ENCODE measurements at regions not wholly inside any gene's neighbourhood (a gene's known extent, or its start where the extent isn't known, plus 50 kb on each side); places are given as distances from the start of the nearest gene placed in this dataset.
A peak's percentile ranks its signal among the peaks of the same experiment; 100 is the strongest.

DNA sequence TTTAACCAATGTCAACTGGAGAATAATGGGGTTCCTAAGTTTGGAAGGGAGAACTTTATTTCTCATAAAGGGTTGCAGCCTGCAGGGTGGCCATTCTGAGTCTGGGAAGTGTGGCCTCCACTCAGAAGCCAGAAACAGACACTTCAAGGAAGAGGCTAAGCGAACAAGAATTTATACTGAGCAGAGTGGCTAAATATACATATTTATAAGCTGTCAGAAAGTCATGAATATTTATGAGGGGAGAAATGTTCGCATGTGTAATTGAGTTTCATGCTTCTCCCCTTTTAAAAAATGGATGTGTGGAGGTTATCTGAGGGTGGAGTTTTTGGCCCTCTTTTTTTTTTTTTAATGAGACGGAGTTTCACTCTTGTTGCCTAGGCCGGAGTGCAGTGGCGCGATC is 78.1 kb upstream of the PLAC8 start:
- FAIRE-seq (no peak), DNase-seq (ENCODE audit: insufficient read length) (no peak)
- TF ChIP-seq POLR2A (IDR thresholded peaks at IDR 0.05; ENCODE audit: low read depth, low read length) = no peak
- no peak for TF ChIP-seq TAF1 (IDR thresholded peaks at IDR 0.05; ENCODE audit: borderline replicate concordance, low read depth, low read length)
- TF ChIP-seq POLR2AphosphoS5 (IDR thresholded peaks at IDR 0.05; ENCODE audit: low read depth, low read length) = no peak

DNA sequence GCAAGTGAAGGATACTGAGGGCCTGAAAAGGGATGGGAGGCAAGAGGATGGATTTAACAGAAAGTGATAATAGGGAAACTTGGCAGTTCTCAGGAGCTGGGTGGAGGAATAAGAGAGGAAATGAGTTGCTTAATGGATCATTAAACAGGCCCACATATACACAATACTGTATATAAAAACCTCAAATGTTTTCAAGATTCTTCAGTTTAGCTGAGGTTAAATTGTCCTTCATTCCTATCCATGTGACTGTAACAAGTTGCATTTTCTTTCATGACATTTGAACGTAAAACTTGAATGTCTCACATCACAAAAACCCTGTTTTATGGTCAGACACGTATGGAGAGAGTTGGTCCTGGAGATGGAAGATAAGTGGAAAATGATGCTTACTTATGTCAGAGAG is 76.5 kb upstream of the PLAC8 start:
- DNase-seq (ENCODE audit: insufficient read length) (no peak), FAIRE-seq (no peak)
- no peak for TF ChIP-seq TAF1 (IDR thresholded peaks at IDR 0.05; ENCODE audit: borderline replicate concordance, low read depth, low read length)
- no peak for TF ChIP-seq POLR2A (IDR thresholded peaks at IDR 0.05; ENCODE audit: low read depth, low read length)
- no peak for TF ChIP-seq POLR2AphosphoS5 (IDR thresholded peaks at IDR 0.05; ENCODE audit: low read depth, low read length)

DNA sequence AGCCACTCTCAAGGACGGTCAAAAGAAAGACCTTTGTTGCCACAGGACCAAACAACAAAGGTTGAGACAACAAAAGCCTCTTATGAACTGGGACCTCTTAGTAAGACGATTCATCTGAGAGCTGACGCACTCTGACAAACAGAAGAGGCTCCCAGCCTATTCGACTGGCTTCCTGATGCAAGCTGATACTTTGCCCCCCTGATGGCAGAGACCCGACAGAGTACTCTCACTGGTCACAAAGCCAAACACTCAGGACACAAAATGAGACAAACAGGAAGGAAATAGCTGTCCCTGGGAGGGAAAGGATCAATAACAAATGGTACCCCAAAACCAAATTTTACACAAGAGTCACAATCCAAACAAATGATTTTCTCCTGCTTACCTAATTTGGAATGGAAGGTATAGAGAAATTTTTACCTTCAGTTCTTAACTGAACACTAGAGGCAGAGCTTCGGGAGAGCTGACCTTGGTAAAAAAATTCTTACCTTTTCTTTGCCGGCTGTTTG is 75.2 kb upstream of the PLAC8 start:
- DNase-seq (ENCODE audit: insufficient read length) (no peak), FAIRE-seq (no peak)
- TF ChIP-seq POLR2AphosphoS5 (IDR thresholded peaks at IDR 0.05; ENCODE audit: low read depth, low read length) = no peak

DNA sequence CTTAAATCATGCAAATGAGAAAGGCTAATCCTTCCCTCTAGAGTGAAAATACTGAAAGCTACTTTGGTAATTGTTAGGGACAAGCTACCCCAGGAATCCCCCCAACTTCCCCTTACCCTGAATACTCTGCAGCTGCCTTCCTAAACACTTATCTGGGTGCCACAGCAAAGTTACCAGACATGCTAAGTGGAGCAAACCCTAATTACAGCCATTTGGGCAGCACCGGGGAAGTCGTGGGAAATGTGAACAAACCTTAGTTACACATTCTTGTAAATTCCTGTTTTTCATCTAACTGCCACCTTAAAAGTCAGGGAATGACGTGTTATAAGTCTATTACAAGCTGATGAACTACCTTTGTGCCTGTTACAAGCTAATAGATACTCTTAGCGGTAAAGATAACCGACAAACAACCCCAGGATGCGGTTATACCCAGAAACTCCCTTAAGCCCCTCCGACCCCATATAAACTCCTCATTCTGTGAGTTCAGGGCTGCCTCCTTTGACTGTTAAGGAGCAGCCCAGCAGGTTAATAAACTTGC is 66.0 kb upstream of the PLAC8 start:
- no peak for TF ChIP-seq TAF1 (IDR thresholded peaks at IDR 0.05; ENCODE audit: borderline replicate concordance, low read depth, low read length)
- TF ChIP-seq POLR2A (IDR thresholded peaks at IDR 0.05; ENCODE audit: low read depth, low read length) = no peak
- no peak for TF ChIP-seq POLR2AphosphoS5 (IDR thresholded peaks at IDR 0.05; ENCODE audit: low read depth, low read length)
- peak; percentile 15 for DNase-seq (ENCODE audit: insufficient read length)
- peak; percentile 54 for FAIRE-seq

DNA sequence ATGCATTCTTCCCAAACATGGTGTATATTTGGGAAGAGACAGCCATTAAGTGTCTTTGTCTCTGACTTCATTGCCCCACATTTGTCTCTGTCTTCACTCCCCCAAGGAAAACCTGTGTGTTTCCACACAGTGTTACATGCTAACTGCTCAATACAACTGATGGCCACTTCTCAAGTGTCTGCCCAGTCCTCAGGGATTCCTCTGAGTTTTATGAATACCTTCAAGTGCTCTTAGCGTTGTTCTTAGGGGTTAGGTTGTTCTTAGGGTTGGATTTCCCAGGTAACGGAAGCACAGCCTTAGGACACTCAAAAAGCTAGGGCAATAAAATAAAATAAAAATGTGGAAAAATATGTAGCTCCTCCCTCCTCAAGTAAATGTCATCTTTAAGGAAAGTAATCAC is 64.7 kb upstream of the PLAC8 start:
- no peak for DNase-seq (ENCODE audit: insufficient read length)
- FAIRE-seq = no peak
- TF ChIP-seq POLR2AphosphoS5 (IDR thresholded peaks at IDR 0.05; ENCODE audit: low read depth, low read length) (no peak), TAF1 (IDR thresholded peaks at IDR 0.05; ENCODE audit: borderline replicate concordance, low read depth, low read length) (no peak), POLR2A (IDR thresholded peaks at IDR 0.05; ENCODE audit: low read depth, low read length) (no peak)

DNA sequence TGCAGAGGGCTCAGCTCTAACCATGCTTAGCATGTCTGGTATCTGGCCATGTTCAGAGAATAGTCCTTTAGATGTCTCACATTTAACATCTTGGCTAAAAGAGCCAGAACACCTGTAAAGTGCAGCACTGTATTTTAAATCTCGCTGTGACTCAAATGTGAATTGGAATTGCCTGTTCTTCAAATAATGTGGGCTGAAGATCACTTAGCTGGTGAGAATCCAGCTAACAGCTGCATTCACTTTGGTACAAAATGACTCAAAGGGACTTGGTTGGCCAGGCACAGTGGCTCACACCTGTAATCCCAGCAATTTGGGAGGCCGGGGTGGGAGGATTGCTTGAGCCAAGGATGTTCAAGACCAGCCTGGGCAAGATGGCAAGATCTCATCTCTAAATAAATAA is 63.5 kb upstream of the PLAC8 start:
- DNase-seq (ENCODE audit: insufficient read length) (no peak), FAIRE-seq (peak; percentile 78)
- TF ChIP-seq POLR2AphosphoS5 (IDR thresholded peaks at IDR 0.05; ENCODE audit: low read depth, low read length) = peak; percentile 58; the same call in 1 of the 2 replicates
- no peak for TF ChIP-seq TAF1 (IDR thresholded peaks at IDR 0.05; ENCODE audit: borderline replicate concordance, low read depth, low read length)
- TF ChIP-seq POLR2A (IDR thresholded peaks at IDR 0.05; ENCODE audit: low read depth, low read length) = no peak

DNA sequence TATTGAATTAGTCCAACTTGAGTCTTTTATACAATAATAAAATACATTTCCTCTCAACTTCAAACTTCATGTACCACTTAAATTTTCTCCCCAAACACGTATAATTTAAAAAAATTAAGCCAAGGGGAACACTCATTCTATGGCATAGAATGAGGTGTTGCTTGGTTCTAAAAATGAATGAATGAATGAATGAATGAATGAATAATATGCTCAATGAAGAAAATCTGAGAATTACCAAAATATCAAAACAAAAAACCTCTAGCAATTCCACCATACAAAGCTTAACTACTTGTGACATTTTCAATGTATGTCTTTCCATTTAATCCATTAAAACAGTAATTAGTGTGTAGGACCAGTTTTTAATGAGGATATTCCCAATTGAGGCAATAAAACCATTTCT is 62.7 kb upstream of the PLAC8 start:
- DNase-seq (ENCODE audit: insufficient read length) = no peak
- FAIRE-seq = no peak
- TF ChIP-seq POLR2AphosphoS5 (IDR thresholded peaks at IDR 0.05; ENCODE audit: low read depth, low read length) (no peak), TAF1 (IDR thresholded peaks at IDR 0.05; ENCODE audit: borderline replicate concordance, low read depth, low read length) (no peak), POLR2A (IDR thresholded peaks at IDR 0.05; ENCODE audit: low read depth, low read length) (no peak)

DNA sequence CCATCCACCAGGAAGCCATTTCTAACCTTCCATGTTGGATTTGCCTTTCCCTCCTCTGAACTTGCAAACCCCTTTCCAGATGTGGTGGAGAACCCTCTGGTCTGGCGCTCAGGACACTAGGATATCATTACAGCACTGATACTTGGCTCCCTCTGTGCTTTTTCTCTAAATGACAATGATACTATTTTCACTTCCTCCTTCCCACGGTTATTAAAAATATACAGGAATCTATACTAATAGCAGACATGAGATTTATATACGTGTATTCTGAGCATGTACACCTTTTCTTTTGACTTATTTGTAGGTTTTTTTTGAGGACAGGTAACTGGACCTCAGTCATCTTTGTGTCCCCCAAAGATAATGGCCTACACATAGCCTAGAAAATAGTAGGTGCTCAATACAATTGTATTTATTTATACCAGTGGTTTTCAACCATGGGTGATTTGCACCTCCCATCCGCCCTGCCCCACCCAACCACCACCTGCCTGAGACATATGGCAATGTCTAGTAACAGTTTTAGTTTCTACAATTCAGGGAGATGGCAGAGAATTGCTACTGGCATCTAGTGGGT is 60.4 kb upstream of the PLAC8 start:
- TF ChIP-seq POLR2A (IDR thresholded peaks at IDR 0.05; ENCODE audit: low read depth, low read length) (no peak), TAF1 (IDR thresholded peaks at IDR 0.05; ENCODE audit: borderline replicate concordance, low read depth, low read length) (no peak), POLR2AphosphoS5 (IDR thresholded peaks at IDR 0.05; ENCODE audit: low read depth, low read length) (no peak)
- DNase-seq (ENCODE audit: insufficient read length) (peak; percentile 23), FAIRE-seq (peak; percentile 74)

DNA sequence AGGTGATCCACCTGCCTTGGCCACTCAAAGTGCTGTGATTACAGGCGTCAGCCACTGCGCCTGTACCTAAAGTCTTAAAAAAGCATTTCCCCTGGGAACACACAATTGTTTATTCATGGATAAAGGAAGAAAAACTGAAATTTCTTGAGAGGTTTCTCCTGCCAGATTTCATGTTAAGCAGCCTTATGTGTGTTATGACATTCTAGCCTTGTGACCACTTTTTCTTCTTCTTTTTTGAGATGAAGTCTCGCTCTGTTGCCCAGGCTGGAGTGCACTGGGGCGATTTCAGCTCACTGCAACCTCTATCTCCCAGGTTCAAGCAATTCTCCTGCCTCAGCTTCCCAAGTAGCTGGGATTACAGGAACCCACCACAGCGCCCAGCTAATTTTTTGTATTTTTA is 57.8 kb upstream of the PLAC8 start:
- FAIRE-seq = peak; percentile 53
- no peak for TF ChIP-seq TAF1 (IDR thresholded peaks at IDR 0.05; ENCODE audit: borderline replicate concordance, low read depth, low read length)
- no peak for TF ChIP-seq POLR2A (IDR thresholded peaks at IDR 0.05; ENCODE audit: low read depth, low read length)
- no peak for TF ChIP-seq POLR2AphosphoS5 (IDR thresholded peaks at IDR 0.05; ENCODE audit: low read depth, low read length)
- no peak for DNase-seq (ENCODE audit: insufficient read length)

DNA sequence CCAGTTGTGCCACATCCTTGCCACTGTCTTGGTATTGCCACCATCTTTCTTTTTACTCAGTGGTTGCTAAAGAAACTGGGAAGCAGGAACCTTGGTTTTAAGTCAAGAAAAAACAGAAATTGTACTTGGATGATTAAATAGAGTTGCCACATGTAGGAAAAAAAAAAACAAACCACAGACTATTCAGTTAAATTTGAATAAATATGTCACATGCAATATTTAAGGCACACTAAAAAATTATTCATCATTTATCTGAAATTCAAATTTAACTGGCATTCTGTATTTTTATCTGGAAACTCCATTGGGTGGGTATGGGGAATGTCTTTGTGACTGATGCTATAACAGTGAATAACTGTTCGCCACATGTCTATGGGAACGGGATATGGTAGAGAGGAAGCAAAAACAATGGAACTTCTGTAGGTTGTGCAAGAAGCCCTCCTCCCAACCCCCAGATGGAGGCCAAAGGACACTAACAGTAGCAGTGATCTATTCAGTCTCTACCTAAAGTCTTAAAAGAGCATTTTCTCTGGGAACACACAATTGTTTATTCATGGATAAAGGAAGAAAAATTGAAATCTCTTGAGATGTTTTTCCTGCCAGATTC is 57.0 kb upstream of the PLAC8 start:
- no peak for FAIRE-seq
- DNase-seq (ENCODE audit: insufficient read length) = no peak
- TF ChIP-seq POLR2AphosphoS5 (IDR thresholded peaks at IDR 0.05; ENCODE audit: low read depth, low read length) (no peak), TAF1 (IDR thresholded peaks at IDR 0.05; ENCODE audit: borderline replicate concordance, low read depth, low read length) (no peak), POLR2A (IDR thresholded peaks at IDR 0.05; ENCODE audit: low read depth, low read length) (no peak)

DNA sequence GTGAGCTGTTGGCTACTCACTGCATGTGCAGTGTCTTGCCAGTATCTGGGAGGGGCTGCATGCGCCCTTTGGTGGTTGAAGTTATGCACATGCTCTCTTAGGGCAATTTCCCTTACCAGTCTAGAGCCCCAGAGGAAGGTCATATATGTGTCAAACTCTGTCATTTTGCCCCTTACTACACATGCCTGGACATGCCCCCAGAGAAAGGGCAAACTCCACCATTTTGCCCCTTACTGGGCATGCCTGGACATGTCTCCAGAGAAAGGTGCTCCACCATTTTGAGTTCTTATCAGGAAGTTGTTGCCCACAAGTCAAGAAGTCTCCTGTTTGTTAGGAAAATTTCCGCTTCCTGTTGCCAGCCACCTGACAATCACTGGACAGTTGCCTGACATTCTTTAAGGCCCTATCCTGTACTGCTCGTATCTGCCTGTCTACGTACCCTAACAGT is 56.4 kb upstream of the PLAC8 start:
- TF ChIP-seq TAF1 (IDR thresholded peaks at IDR 0.05; ENCODE audit: borderline replicate concordance, low read depth, low read length) (no peak), POLR2A (IDR thresholded peaks at IDR 0.05; ENCODE audit: low read depth, low read length) (no peak), POLR2AphosphoS5 (IDR thresholded peaks at IDR 0.05; ENCODE audit: low read depth, low read length) (no peak)
- peak; percentile 85 for FAIRE-seq
- DNase-seq (ENCODE audit: insufficient read length) = no peak

Measured in GM12892 (cell line).